Karpas-422 (cell line): ENCODE measurements at regions not wholly inside any gene's neighbourhood (a gene's known extent, or its start where the extent isn't known, plus 50 kb on each side); places are given as distances from the start of the nearest gene placed in this dataset.
A peak's percentile ranks its signal among the peaks of the same experiment; 100 is the strongest.

ENCODE experiments used
- DNase-seq: peaks from one replicate; pipeline ENCODE4 v3.0.0-alpha.2; 2015
- H2AFZ ChIP-seq: fragments of 200-600 bp; sonication (generic); 2 replicates; pipeline ENCODE4 v1.6.1; 2014; ENCODE audit warnings: antibody characterized with exemption, low read length, mixed read lengths
- H3K27ac ChIP-seq: fragments of 200-600 bp; sonication (generic); 2 replicates; pipeline ENCODE4 v1.5.1; 2014; ENCODE audit warnings: mild to moderate bottlenecking, low read length, moderate library complexity
- H3K27me3 ChIP-seq: fragments of 200-600 bp; sonication (generic); 2 replicates; pipeline ENCODE4 v1.6.1; 2014; ENCODE audit warnings: low read length, mixed read lengths
- H3K36me3 ChIP-seq: fragments of 200-600 bp; sonication (generic); 2 replicates; pipeline ENCODE4 v1.6.1; 2014; ENCODE audit warnings: low read length, mixed read lengths; ENCODE audit not compliant: insufficient read depth
- H3K4me1 ChIP-seq: fragments of 200-600 bp; sonication (generic); 2 replicates; pipeline ENCODE4 v1.6.1; 2014; ENCODE audit warnings: mild to moderate bottlenecking, low read length, mixed read lengths
- H3K4me2 ChIP-seq: fragments of 200-600 bp; sonication (generic); 2 replicates; pipeline ENCODE4 v1.6.1; 2014; ENCODE audit warnings: low read length, low read depth, mild to moderate bottlenecking; ENCODE audit not compliant: poor library complexity, severe bottlenecking
- H3K4me3 ChIP-seq: fragments of 200-600 bp; sonication (generic); 2 replicates; pipeline ENCODE4 v1.5.1; 2014; ENCODE audit warnings: mild to moderate bottlenecking, antibody characterized with exemption, low read length, mixed read lengths
- H3K79me2 ChIP-seq: fragments of 200-600 bp; sonication (generic); 2 replicates; pipeline ENCODE4 v1.6.1; 2014; ENCODE audit warnings: mild to moderate bottlenecking, low read length, mixed read lengths
- H3K9ac ChIP-seq: fragments of 200-600 bp; sonication (generic); 2 replicates; pipeline ENCODE4 v1.6.0; 2014; ENCODE audit warnings: low read length
- H3K9me2 ChIP-seq: fragments of 200-600 bp; sonication (generic), shearing (Covaris generic); replicated peaks from 2 replicates; pipeline ENCODE4 v1.6.0; 2014; ENCODE audit warnings: mild to moderate bottlenecking, low read length, moderate library complexity; ENCODE audit not compliant: insufficient read depth
- H3K9me3 ChIP-seq: fragments of 300-700, 200-600 bp; sonication (generic); 2 replicates; pipeline ENCODE4 v1.6.1; 2014; ENCODE audit warnings: low read length, mixed read lengths
- H4K20me1 ChIP-seq: fragments of 200-600 bp; sonication (generic); 2 replicates; pipeline ENCODE4 v1.6.1; 2014; ENCODE audit warnings: mild to moderate bottlenecking, antibody characterized with exemption, low read length, low read depth; ENCODE audit not compliant: insufficient read depth

DNA sequence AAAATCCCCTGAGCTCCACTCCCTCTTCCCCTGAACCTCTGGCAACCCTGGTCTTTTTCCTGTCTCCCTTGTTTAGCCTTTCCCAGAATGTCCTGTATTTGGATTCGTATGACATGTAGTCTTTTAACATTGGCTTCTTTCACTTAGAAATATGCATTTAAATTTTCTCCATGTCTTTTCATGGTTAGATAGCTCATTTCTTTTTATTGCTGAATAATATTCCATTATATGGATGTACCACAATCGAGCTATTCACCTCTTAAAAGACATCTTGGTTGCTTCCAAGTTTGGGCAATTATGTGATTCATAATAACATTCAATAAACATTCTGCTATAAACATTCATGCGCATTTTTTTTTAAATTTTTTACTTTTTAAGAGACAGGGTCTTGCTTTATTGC, 99.6 kb upstream of the ZNF536 start:
- no peak for DNase-seq
- no peaks in the 10 kb centered on the region for H3K79me2 ChIP-seq
- H3K9ac ChIP-seq: no peak overlapping the region
- peaks cover 34% of the 10 kb centered on the region for H3K4me1 ChIP-seq
- peaks cover 14% of the 10 kb centered on the region for H3K9me3 ChIP-seq
- no peaks in the 10 kb centered on the region for H4K20me1 ChIP-seq
- no peak overlapping the region for H3K27ac ChIP-seq
- peaks cover 8% of the 10 kb centered on the region; the same call in 1 of the 2 replicates for H3K36me3 ChIP-seq
- no peak overlapping the region for H2AFZ ChIP-seq
- no peak overlapping the region for H3K4me3 ChIP-seq
- H3K27me3 ChIP-seq: peaks cover 6% of the 10 kb centered on the region; the same call in 1 of the 2 replicates
- H3K9me2 ChIP-seq: no peaks in the 10 kb centered on the region
- H3K4me2 ChIP-seq: no peak overlapping the region

- H3K9me3 ChIP-seq: peaks cover 14% of the 10 kb centered on the region
- peaks cover 8% of the 10 kb centered on the region; the same call in 1 of the 2 replicates for H3K36me3 ChIP-seq
- H3K4me3 ChIP-seq: no peak overlapping the region
- peaks cover 37% of the 10 kb centered on the region for H3K4me1 ChIP-seq
- DNase-seq: no peak
- no peak overlapping the region for H3K4me2 ChIP-seq
- H4K20me1 ChIP-seq: no peaks in the 10 kb centered on the region
- no peak overlapping the region for H3K27ac ChIP-seq
- H2AFZ ChIP-seq: no peak overlapping the region
- no peak overlapping the region for H3K9ac ChIP-seq
- H3K27me3 ChIP-seq: peaks cover 6% of the 10 kb centered on the region; the same call in 1 of the 2 replicates
- no peaks in the 10 kb centered on the region for H3K79me2 ChIP-seq
- no peaks in the 10 kb centered on the region for H3K9me2 ChIP-seq
These were observed 99.0 kb upstream of the ZNF536 start for GRCh38 chr19:30273184-30273583.

GRCh38 chr19:30274987-30275386, 97.2 kb upstream of the ZNF536 start:
- Histone ChIP-seq H3K4me2 (no peak overlapping the region), H2AFZ (no peak overlapping the region), H3K9me2 (no peaks in the 10 kb centered on the region), H3K4me1 (peaks cover 36% of the 10 kb centered on the region), H3K27ac (no peak overlapping the region), H3K4me3 (no peak overlapping the region), H3K9ac (no peak overlapping the region), H3K79me2 (no peaks in the 10 kb centered on the region), H3K36me3 (peaks cover 8% of the 10 kb centered on the region; the same call in 1 of the 2 replicates), H4K20me1 (no peaks in the 10 kb centered on the region), H3K9me3 (peaks cover 14% of the 10 kb centered on the region), H3K27me3 (peaks cover 6% of the 10 kb centered on the region; the same call in 1 of the 2 replicates)
- no peak for DNase-seq

DNA sequence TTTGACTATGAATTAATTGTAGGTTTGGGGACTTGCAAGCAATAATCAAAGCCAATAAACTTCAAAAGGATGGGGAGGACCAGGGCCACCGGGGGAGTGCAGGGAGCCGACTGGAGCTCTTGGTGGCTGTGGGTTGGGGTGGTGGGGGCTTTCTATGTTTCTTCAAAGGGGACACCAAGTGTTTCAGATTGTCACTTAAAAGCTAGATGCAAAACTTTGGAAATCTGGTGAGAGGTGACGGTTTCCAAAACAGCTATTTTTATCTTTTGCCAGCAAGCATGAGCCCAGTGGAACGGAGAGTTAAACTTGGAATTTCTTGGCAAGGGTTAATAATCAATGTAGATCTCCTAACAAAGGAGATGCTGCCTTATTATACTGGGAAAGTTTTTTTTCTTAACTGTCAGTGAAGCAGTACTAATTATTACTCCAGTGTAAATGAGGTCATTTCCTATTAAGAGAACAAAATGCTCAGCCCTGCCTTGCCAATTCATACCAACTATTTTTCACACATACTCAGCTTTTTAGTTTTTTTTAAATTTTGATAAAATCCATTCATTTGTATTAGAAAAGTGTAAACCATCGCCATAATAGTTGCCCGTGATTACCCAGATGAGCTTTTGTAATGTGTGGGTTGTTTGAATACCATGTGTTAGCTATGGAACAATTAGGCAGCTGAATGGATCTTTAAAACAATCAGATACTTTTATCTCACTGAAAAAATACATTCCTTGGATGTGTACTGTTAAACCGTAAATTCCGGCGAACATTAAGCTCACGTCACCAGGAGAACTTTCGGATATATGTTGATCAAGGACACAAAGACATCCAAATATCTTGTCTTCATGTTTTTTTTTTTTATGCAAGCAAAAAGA, 95.9 kb upstream of the ZNF536 start:
- Histone ChIP-seq H4K20me1 (no peaks in the 10 kb centered on the region), H3K27ac (no peak overlapping the region), H3K27me3 (peaks cover 6% of the 10 kb centered on the region; the same call in 1 of the 2 replicates), H3K4me1 (peaks cover 40% of the 10 kb centered on the region), H3K4me3 (no peak overlapping the region), H3K9ac (no peak overlapping the region), H3K79me2 (no peaks in the 10 kb centered on the region), H3K4me2 (peak overlapping the region; percentile 33), H3K9me2 (no peaks in the 10 kb centered on the region), H3K36me3 (peaks cover 8% of the 10 kb centered on the region; the same call in 1 of the 2 replicates), H3K9me3 (peaks cover 14% of the 10 kb centered on the region), H2AFZ (no peak overlapping the region)
- no peak for DNase-seq

DNA sequence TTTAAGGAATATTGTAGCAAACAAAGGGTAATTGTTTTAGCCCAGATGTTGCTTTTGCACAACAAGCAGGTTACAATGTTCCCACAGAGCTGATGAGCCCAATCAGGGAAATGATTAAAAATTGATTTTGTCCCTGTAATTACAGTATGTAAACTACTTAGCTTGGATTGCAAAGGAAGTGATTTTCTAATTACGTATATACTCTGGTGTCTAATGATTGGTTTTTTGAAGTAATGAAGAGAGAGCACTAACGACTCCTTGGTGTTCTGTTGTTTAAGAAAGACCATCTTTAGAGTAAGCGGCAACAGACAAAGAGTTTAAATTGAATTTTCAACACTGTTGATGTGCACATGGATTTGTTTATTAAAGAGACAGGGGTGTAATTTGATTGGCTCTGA, 95.3 kb upstream of the ZNF536 start:
- Histone ChIP-seq H3K36me3 (peaks cover 8% of the 10 kb centered on the region; the same call in 1 of the 2 replicates), H3K4me1 (peaks cover 46% of the 10 kb centered on the region), H4K20me1 (no peaks in the 10 kb centered on the region), H3K4me2 (peak overlapping the region; percentile 33), H3K9me3 (peaks cover 14% of the 10 kb centered on the region), H3K27me3 (peaks cover 6% of the 10 kb centered on the region; the same call in 1 of the 2 replicates), H3K9ac (peak overlapping the region; percentile 18; the same call in 1 of the 2 replicates), H3K4me3 (no peak overlapping the region), H3K9me2 (no peaks in the 10 kb centered on the region), H3K79me2 (no peaks in the 10 kb centered on the region), H3K27ac (no peak overlapping the region), H2AFZ (no peak overlapping the region)
- no peak for DNase-seq

GRCh38 chr19:30277941-30278881, 94.0 kb upstream of the ZNF536 start:
- H3K9me2 ChIP-seq: no peaks in the 10 kb centered on the region
- no peak overlapping the region for H3K4me3 ChIP-seq
- H4K20me1 ChIP-seq: no peaks in the 10 kb centered on the region
- H3K36me3 ChIP-seq: peaks cover under 1% of the 10 kb centered on the region; the same call in 1 of the 2 replicates
- H3K4me2 ChIP-seq: no peak overlapping the region
- H3K9ac ChIP-seq: no peak overlapping the region
- DNase-seq: no peak
- H2AFZ ChIP-seq: no peak overlapping the region
- H3K27ac ChIP-seq: no peak overlapping the region
- peaks cover 60% of the 10 kb centered on the region for H3K4me1 ChIP-seq
- H3K9me3 ChIP-seq: peaks cover 6% of the 10 kb centered on the region
- peaks cover 2% of the 10 kb centered on the region; the same call in 1 of the 2 replicates for H3K27me3 ChIP-seq
- no peaks in the 10 kb centered on the region for H3K79me2 ChIP-seq

DNA sequence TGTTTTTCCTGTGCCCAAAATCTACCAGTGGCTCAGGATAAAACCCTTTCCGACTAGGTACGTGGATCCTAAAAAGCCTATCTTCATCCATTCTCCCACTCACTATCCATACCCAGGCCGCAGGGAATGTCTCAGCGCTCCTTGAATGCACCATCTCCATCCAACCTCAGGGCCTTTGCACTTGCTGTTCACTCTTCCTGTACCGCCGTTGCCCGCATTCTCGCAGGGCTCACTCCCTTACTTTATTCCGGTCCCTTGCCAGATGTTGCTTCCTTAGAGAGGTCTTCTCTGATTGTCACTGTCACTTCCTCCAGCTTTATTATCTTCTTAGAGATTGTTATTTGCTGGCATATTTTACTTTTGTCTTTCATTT, 93.3 kb upstream of the ZNF536 start:
- Histone ChIP-seq H3K27me3 (no peaks in the 10 kb centered on the region), H3K79me2 (no peaks in the 10 kb centered on the region), H3K4me2 (no peak overlapping the region), H3K36me3 (no peaks in the 10 kb centered on the region), H3K9me3 (no peaks in the 10 kb centered on the region), H4K20me1 (no peaks in the 10 kb centered on the region), H3K4me1 (peaks cover 66% of the 10 kb centered on the region), H3K9ac (no peak overlapping the region), H2AFZ (no peak overlapping the region), H3K27ac (no peak overlapping the region), H3K4me3 (no peak overlapping the region), H3K9me2 (no peaks in the 10 kb centered on the region)
- DNase-seq: no peak

DNA sequence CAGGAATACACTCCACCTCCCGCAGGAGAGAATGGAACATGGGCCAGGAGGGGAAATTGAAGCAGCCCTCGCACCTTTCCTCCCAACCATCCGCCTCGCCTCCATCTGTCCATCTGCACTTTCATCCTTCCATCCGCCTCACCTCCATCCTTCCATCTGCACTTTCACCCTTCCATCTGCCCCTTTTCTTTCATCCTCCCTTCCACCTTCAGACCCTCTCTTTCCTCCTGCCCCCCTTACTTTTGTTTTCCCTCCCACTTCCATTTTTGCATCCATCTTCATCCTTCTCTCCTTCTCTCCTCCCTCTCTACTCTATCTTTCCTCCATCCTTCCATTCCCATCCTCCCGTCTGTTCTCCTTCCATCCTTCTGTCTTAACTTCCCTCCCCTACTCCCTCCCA, 92.2 kb upstream of the ZNF536 start:
- no peak overlapping the region for H3K9ac ChIP-seq
- no peaks in the 10 kb centered on the region for H3K27me3 ChIP-seq
- H4K20me1 ChIP-seq: no peaks in the 10 kb centered on the region
- no peak for DNase-seq
- no peak overlapping the region for H2AFZ ChIP-seq
- no peaks in the 10 kb centered on the region for H3K9me3 ChIP-seq
- no peaks in the 10 kb centered on the region for H3K9me2 ChIP-seq
- no peak overlapping the region for H3K4me2 ChIP-seq
- H3K27ac ChIP-seq: no peak overlapping the region
- H3K79me2 ChIP-seq: no peaks in the 10 kb centered on the region
- H3K4me1 ChIP-seq: peaks cover 78% of the 10 kb centered on the region
- no peak overlapping the region for H3K4me3 ChIP-seq
- no peaks in the 10 kb centered on the region for H3K36me3 ChIP-seq
